ENCODE measurements at regions not wholly inside any gene's neighbourhood (a gene's known extent, or its start where the extent isn't known, plus 50 kb on each side); places are given as distances from the start of the nearest gene placed in this dataset.
A peak's percentile ranks its signal among the peaks of the same experiment; 100 is the strongest.
"Not testable (repeated sequence)": the region's sequence is repeated elsewhere in the genome, so short reads cannot be mapped to it uniquely, and the experiment has no call there.

- no peak for DNase-seq
Observed at GRCh38 chr12:68984796-68985573, 52.0 kb upstream of the CPM start.

DNA sequence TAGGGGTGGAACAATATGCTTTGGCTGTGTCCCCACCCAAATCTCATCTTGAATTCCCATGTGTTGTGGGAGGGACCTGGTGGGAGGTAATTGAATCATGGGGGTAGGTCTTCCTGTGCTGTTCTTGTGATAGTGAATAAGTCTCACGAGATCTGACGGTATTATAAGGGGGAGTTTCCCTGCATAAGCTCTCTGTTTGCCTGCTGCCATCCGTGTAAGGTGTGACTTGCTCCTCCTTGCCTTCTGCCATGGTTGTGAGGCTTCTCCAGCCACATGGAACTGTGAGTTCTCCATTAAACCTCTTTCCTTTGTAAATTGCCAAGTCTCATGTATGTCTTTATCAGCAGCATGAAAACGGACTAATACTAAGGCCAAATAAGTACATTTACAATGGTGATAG is 64.6 kb upstream of the CPM start:
- DNase-seq, result not testable (repeated sequence)

DNA sequence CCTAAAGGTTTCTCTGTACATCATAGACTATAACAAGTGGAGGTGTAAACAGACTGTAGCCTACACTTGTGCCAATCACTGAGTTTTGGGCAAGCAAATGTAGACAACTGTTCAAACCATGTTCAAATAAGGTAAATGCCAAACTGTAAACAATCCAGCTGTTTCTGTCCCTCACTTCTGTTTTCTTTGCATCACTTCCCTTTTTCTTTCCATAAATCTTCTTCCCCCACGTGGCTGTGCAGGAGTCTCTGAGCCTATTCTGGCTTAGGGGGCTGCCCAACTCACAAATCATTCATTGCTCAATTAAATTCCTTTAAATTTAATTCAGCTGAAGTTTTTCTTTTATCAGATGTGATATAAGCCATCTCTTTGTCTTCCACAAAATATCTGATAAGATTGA is 65.1 kb upstream of the CPM start:
- DNase-seq, result no peak

DNA sequence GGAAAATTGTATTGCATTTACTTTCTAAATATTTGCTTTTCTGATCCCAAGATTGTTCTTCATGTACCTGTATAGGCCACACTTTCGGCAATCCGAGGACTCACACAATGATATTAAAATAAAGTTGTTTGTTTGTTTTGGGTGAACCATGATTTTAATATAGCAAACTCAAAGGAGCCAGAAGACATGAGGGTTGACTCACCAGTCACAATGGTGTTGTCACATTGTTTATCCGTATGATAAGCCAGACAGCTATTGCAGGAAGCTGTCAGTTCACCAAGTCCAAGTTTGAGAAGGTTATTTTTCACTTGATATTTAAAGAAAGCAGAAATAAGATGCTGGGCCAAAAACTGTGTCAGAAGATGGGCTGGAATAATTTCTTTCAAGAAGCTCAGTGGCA is 67.1 kb upstream of the CPM start:
- DNase-seq, result no peak

DNA sequence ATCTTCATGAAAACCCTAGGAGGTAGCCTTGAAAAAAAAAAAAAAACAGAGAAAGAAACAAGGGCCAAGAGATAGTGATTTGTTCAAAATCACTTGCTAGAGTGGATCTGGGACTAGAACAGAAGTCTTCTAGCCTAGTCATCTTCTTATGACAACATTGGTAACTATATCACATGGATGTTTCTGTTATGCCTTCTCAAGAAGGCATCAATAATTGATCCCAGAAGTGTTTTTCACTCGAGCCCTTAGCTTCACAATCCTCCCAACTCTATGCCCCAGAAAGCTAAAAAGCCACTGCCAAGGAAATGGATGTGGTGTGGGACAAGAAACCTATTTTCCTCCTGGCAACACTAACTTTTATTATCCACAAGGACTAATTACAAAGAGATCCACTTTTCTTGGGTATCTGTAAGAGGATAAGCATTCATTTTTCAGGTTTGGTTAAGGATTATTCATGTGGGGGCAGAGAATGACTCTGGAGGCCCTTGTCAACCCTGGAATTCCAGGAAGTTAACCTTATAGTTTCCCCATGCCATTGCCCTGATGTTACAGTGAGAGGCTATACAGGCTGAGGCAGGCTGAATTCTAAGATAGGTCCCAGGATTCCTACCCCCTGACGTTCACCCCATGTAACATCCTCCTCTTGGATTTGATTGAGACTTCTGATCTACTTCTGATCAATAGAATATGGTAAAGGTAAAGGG is 67.7 kb upstream of the CPM start:
- peak; percentile 51 for DNase-seq

- DNase-seq, result no peak
Observed at GRCh38 chr12:69001251-69001650, 68.3 kb upstream of the CPM start.

DNA sequence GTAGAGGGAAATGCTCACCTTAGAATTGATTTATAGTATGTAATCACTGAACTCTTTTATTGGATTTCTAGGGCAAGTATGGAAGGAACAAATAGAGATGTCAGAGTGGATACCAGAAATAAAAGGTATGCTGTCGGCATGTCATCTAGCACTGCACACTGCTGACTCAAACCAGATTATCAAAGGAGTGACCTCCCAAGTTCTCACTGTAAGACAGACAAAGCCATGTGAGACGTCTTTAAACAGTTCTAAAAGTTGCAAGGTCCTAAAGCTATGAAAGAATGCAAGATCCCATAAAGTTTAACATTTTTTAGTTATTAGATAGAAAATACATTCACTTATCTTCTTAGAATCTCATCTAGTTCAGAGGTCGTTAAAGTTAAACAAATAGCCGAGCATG is 70.0 kb upstream of the CPM start:
- no peak for DNase-seq

DNA sequence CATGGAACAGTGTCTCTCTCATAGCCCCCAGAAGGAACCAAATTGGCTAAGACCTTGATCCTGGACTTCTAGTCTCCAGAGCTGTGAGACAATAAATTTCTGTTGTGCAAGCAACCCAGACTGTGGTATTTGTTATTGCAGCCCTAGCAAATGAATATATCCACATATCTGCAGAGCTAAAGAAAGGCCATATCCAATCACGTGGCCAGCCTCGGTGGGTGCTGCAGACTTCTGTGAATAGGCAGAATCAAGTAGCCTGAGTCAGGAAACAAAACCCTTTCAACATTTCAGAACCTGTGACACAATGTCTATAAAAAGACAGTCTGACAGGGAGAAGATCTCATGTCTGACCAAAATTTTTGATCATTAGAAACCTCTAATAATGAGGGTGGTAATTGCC is 71.0 kb upstream of the CPM start:
- DNase-seq, result no peak

DNA sequence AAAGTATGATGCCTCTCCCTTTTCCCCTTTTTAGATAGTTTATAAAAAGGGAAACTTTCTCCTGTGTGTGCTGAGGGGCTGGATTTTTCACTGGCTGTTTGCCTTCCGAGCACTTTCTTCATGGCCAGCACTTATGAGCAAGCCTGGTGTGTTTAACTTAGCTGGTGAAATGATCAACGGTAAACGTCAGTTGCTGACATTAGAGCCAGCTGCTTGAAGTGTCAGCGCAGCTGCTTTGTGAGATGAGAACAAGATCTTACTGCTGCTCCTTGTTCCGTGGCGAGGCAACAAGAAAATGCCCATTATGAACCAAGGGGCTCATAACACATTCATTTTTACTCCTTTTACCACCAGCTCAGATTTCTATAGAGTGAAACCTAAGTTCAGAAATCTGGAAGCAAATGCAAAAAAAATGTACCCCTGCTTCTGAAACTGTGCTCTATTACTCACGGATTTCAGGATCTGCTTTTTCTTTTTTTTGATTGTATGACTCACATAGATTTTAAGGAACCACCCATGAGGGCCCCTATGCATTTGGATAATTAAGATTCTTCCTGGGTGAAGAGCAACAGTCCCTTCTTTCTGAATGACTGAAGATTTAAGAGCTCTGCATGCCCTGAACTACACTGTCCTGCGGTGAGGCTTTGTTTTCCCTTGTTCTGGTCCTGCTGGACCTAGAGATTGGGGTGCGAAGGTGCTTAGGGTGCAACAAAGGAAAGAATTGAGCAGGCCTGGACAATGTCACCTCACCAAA is 74.3 kb upstream of the CPM start:
- peak; percentile 69 for DNase-seq

DNA sequence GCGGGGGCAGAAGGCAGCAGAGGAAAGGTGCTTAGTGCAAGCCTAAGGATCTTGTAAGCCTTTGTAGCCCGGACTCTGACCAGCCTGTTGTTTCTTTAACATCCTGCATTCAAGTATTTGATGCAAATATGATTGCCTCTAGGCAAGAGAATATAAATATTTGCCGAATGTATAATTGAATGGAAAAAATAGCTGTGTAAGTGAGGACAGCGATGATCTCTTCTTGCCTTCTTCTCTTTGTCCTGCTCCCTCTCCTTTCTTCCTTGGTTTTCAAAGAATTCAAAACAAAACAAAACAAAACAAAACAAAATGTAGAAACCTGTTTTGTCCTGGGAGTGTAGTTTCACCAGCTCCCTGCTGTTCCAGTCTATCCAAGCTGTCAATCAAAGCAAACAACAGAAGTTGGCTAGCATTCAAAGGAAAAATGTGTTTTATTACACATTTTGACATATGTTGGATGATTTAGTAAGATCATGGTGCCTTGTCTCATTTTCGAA is 74.9 kb upstream of the CPM start:
- no peak for DNase-seq

DNA sequence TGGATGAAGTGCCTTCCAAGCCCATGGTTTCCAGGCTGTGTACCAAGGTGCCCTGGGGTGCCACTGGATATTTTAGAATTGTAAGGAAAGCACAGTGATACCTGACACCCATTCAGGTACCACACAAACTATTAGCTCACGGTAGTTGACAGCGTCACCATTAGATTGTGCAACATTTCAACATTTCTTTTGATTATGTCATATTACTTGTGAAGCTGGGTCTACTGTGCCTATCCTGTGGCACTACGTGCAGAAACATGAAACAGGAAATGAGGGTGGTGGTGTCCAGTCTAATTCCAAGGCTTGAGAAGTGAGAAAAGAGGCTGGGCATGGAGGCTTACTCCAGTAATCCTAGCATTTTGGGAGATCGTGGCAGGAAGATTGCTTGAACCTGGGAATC is 75.5 kb upstream of the CPM start:
- no peak for DNase-seq

DNA sequence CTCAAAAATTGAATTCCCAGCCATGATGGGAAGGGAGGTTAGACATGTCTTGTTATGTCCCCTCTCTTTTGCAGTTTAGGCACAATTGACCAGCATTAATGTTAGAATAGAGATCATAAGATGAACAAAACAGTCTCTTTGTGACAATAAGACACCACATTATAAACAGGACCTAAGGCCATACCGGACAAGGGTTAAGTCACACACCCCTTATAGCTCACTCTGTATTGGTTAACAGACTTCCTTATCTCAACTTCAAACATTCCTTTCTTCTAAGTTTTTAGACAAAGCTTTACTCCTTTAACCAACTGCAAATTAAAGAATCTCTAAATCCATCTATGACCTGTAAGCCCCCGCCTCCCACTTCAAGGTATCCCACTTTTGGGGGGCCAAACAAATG is 81.1 kb upstream of the CPM start:
- DNase-seq, result no peak

DNA sequence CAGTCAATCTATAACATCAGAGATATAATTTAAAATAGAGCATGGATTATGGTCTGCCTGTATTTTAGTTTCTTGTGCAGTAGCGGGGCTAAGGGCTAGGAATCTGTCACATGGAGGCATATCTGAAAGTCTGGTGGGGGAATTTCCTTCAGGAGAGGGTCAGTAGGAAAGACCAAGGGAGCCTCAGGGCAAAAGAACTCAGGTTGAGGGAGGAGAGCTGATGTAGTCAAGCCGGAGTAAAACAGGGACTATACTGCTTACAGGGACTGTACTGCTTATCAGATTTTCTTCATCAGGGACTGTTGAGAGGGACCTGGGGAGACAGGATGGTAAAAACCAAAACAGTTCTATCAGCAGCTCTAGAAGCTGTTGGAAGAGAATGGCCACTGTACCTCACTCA is 82.0 kb upstream of the CPM start:
- no peak for DNase-seq

GRCh38 chr12:69015831-69016230 is 82.9 kb upstream of the CPM start:
- no peak for DNase-seq

GRCh38 chr12:69019082-69019481 is 86.1 kb upstream of the CPM start:
- DNase-seq, result no peak

DNA sequence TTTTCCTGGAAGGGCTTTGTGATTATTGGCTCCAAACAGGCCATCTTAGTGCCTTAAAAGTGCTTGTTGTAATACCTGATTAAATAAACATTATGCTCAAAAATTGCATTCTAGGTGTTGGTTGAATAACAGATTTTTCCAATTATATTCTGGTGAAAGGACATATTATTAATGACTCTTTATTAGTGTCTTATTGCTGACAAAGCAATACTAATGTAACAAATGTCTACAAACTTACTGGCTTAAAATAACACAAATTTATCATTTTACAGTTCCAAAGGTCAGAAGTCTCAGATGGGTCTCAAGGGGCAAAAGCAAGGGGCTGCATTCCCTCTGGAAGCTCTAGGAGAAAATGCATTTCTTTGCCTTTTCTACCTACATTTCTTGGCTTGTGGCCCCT is 86.9 kb upstream of the CPM start:
- no peak for DNase-seq

DNA sequence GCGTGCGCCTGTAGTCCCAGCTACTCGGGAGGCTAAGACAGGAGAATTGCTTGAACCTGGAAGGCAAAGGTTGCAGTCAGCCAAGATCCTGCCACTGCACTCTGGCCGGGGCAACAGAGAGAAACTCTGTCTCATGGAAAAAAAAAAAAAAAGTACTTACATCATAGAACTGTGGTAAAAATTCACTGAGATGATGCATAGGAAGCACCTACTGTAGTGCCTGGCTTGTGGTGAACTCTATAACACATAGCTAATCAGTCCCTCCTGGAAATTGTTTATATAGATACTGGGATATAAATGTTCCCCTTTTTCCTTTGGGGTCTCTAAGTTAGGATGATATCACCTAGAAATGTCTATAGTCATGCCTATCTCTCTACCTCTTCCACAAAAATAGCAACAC is 89.7 kb upstream of the CPM start:
- DNase-seq, result no peak

DNA sequence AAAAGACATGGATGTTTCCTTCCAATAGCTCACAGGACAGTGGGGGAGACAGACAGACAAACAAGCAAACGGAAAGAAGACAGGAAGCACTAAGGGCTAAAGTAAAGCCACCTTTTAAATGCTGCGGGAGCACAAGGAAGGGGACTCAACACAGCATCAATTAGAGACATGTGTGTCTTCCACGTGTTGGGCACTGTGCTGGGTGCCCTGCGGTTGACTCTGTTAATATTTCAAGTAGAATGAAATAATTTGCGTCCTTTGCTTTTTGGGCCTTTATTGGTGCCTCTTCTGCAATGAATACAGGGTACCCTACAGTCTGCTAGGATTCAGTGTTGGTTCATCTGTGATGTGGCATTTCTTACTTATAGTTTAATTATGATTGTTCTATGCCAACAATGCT is 90.9 kb upstream of the CPM start:
- no peak for DNase-seq

DNA sequence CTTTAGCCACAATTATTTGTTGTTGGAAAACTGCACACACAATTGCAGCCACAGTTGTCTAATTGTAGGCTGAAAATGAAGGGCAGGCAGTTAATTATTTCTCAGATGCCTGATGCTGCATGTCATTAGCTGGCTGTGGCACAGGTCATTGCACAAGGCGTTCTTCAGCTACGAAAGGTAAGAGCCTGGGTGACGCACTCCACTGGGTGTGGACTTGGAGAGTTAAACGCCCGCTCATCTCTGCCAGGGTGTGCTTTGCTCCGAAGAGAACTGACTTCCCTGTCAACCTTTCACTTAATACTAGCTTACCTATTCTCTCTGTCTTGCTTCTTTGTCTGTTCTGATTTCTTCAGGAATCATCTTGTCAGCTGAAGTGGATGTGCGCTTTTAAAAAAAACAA is 91.4 kb upstream of the CPM start:
- DNase-seq, result no peak

DNA sequence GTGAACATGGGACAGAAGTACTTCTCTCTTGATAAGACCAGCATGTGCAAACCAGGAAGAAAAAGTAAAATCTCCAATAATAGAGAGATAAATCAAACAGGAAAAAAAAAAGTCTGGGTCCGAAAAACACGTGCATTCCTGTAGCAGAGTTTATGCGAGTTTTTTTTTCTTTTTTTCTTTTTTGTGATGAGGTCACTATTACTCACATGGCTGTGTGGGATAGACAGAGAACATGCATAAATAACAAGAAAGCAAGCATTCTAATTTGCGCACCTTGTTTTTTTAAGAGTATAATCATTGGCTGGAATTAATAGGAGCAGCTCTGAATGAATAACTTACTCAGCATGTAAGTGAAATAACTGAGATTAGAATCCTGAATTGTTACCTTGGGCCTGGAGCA is 91.9 kb upstream of the CPM start:
- no peak for DNase-seq

DNA sequence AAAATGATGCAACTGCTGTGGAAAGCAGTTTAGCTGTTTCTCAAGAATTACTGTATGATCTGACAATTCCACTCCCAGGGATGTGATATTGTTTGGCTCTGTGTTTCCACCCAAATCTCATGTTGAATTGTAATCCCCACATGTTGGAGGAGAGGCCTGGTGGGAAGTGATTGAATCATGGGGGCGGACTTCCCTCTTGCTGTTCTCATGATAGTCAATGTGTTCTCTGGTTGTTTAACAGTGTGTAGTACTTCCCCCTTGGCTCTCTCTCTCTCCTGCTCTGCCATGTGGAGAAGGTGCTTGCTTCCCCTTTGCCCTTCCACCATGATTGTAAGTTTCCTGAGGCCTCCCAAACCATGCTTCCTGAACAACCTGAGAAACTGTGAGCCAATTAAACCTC is 93.4 kb upstream of the CPM start:
- no peak for DNase-seq

DNA sequence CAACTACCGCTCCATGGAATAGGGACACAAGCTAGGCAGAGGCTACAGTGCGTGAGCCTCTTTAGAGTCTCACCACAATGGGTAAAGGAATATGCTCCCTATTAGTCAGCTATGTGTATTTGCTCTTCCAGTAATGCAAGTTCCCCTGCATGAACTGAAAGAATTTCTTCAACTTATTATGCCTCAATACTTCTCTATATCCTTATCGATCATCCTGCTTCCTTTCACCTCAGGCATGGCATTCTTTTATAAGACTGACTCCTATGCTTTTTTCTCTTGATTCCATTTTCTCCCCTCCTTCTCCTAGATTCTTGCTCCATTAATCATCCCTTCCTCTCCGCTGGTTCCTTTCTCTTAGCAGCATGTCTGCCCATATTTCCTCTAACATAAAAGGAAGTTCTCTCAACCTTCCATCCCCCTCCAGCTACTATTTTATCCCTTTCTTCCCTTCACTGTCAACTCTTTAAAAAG is 94.5 kb upstream of the CPM start:
- peak; percentile 54 for DNase-seq

DNA sequence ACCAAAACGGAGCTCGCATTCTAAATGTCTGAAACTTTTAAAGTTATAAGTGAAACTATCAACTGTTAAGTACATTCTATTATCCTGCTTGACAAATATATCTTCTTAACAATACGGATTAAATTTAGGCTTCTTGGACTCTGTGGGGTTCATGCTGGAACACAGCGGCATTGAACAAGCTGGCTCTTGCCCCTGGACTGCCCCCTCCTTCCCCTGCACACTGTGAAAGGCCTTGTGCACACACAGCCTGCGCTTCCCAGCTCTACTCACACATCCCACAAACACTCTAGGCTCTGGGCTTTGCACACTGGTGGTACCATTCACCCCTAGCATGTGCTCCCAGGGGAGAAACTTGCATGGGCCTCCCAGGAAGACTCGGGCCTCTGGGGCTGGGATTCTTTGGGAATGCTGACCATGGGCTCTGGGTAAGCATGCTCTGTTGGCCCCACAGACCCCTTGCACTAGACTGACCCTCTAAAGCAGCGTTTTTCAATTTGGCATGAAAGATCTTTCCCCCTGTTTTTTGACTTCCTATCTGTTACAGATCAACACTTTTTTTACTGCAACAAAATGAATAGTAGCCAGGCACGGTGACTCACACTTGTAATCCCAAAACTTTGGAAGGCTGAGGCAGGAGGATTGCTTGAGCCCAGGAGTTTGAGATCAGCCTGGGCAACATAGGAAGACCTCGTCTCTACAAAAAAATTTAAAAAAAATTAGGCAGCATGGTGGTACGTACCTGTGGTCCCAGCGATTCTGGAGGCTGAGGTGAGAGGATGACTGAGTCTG is 96.2 kb upstream of the CPM start:
- peak; percentile 29 for DNase-seq
